GM18858 (cell line): ENCODE measurements at regions not wholly inside any gene's neighbourhood (a gene's known extent, or its start where the extent isn't known, plus 50 kb on each side); places are given as distances from the start of the nearest gene placed in this dataset.

Source experiments
- ATAC-seq: cut with Tn5 transposase; IDR thresholded peaks from one replicate; pipeline ENCODE4 v1.9.1; 2021; ENCODE audit not compliant: unreplicated experiment

DNA sequence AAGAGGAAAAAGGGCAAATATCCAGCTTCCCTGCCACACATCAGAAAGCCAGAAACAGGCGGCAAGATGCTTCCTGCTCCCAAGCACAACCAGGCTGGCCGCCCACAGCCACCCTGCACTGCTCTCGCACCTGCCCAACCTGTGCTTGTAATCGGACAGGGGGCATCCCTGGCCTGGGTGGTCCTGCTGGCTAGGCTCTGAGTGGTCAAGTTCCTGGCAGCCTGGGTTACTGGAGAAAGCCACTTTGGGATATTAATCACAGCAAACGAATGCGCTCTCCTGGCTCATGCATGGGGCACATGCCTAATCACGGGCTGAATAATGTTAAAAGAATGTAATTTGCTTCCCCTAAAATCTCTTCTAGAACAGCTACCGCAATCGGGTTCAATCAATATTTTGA, 442.4 kb downstream of the MCTP2 start:
- no peak for ATAC-seq

DNA sequence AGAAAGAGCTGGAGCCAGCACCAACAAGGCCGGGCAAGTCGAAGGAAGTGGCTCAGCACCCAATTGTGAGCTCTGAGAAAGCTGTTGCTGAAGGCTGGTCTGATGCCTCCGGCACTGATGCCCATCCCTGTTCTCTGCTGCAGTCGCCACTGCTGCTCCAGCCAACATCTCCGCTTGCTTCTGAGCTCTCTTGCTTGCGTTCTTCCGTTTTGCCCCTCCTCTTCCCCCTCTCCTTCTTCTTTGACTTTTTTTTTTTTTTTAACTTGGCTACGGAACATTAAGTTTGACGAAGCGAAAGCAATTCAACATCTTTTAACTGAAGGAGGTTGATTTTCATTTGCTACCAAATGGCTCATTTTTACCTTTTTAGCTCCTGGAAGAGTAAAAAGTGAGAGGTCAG, 442.9 kb downstream of the MCTP2 start:
- ATAC-seq = no peak

DNA sequence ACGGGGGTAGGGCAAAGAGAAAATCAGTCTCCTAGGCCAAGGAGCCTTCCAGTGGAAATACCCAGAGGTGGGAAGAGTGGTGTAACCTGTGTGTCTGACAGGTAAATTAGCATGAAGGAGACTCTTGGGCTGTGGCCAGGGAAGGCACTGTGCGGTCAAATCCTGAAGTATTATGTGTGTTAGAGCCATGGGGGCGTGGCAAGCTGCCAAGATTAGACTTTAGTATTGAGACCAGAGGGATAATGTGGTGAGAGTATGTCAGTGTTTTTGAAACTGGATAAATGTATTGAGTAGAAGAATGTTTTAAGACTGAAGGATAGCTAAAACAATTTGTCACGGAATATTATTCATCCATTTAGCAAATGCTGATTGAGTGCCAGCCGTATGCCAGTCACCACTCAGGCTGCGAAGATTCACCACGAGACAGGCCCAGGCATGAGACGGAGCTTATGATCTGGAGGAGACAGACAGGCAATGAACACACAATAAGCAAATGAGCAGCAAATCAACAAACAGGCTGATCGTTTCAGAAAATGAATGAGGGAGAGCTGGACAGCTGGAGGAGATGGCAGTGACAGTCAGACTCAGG, 445.9 kb downstream of the MCTP2 start:
- no peak for ATAC-seq

DNA sequence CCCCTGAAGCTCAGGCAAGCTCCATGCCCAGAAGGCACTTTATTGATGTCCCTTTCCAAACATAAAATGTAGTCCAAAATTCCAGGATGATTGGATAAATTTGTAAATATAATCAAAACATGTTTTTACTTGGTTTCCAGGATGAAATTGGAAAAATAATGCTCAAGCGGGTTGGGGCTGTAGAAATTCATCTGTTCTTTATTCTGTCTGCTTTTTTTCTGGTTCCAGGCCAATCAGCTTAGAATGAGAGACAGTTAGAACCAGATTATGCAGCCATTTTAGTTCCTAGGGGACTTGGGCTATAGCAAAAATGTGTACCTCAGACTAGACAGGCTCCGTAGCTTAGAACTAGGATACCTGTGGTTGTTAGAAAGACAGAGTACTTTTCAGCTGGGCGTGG, 450.8 kb downstream of the MCTP2 start:
- ATAC-seq = no peak

DNA sequence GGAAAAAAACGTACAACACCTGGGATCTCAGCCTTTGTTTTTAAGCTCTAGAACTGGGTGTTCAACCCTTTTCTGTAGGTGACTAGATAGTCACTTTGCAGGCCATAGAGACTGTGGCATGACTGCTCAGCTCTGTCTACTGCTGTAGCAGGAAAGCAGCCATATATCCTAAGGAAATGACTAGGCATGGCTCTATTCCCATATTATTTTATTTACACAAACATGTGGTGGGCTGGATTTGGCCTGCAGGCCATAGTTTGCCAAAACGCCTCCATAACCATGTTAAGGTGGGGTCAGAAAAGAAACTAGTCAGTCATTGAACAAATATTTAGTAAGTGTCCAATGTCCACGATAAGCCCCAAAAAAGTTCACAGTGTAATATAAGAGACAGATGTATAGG, 452.5 kb downstream of the MCTP2 start:
- no peak for ATAC-seq

DNA sequence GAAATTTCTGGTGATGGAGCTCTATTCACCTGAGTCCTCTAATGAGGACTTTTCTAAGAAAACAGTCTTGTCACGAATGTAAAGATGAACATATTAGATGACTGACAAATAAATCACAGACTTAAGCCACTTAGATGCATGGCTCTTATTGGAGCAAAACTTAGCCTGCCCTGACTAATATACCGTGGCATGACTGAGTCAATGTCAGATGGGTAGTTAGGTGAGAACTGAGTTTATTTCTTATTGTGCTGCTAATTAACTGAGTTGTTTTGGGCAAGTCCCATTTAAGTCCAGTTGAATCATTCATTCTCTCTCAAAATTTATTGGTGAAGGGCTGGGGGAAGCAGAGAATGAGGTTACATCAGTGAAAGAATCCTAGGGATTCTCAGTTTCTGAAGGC, 459.8 kb downstream of the MCTP2 start:
- no peak for ATAC-seq

DNA sequence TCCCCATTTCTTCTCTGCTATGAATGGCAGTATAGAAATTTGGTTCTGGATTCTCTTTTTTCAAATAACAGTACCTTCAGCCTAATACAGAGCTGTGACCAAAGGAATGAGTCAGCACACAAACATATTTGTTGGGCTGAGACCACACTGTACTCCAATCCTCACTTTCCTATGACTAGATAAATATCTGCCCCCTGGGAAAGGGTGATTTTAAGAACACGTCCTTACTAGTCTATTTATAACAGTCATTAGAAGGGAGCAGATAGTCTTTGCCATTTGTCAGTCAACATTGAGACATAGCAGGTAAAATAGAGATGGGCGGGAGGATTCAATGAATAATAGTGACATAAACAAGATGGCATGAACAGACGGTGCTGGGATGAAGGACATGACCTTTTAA, 461.3 kb downstream of the MCTP2 start:
- ATAC-seq = no peak

DNA sequence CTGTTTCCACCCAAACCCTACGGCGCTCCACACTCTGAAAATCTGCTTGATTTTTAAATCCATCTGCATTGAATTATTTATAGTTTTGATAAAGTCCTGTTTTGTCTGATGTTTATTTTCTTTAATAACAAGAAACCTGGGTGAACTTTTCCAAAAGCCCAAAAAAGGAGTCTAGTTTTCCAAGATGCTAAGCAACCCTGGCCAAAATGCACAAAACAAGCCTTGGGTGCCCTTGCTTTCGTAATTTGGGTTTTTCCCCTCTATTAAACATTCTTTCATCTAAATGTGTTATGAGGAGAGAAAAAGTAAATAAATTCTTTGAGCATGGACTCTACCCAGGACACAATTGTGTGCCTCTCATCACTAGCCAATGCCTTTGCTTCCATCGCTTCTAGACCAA, 468.9 kb downstream of the MCTP2 start:
- no peak for ATAC-seq

DNA sequence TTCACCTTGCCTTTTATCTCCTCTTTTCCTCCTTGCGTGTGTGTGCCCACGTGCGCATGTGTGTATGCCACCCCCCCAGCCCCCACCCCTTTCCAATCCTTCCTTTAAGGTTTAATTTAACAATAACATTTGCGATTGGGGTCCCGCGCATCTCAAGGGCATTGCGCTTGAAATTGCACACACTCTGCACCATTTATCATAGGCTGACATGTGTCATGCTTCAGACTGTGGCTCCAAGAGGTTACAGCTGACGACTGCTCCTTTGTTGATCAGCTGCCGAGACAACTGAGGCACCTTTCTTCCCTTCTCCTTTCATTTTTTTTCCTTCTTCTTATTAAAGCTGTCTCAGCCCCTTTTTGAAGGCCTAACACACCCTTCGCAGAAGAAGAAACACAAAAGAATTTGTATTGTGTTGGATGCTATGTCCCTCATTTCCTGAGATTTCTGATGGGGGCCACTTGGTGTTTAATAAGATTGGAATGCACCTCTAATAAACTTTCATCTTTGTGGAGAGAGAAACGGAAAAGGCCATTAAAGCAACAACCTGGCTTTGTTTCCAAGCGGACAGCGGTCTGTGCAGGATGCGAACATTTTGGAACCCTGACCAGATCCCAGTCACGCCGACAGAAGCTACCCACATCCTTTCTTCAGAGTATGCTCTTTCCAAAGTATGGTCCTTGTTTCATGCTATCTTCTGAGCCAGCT, 470.1 kb downstream of the MCTP2 start:
- ATAC-seq = no peak

DNA sequence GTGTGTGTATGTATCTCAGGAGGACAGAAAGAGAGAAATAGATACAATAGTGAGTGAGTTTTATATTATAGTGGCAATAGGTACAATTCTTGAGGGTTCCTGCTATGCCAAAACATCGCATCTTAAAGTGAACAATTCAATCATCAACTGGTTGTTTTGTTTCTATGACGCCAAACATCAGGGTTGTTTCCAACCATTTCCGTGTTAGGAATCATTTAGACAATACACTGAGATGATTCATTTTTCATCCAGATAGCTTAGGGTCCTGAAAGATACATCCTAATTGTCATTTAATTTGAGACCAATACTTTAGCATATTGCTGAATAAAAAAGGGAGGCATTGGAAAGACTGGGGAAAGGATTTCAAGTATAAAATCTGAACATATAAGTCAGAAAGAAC, 472.2 kb downstream of the MCTP2 start:
- no peak for ATAC-seq

DNA sequence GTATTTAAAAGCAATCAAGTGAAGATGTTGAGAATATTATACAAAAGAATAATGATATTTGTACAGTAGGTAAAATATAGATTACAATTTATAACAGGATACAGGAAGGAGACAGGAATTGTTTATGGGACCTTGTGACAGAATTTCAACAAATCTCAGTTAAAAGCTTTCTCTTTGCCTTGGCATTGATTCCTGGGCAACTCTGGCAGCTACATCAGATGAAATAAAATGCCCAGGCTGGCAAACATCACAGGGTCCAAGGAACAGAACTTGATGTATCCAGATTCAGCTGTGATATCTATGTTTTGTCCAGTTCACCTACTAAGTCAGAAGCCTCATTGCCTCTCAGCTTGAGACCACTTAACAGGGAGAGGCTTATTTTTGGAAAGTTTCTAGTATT, 473.1 kb downstream of the MCTP2 start:
- no peak for ATAC-seq

DNA sequence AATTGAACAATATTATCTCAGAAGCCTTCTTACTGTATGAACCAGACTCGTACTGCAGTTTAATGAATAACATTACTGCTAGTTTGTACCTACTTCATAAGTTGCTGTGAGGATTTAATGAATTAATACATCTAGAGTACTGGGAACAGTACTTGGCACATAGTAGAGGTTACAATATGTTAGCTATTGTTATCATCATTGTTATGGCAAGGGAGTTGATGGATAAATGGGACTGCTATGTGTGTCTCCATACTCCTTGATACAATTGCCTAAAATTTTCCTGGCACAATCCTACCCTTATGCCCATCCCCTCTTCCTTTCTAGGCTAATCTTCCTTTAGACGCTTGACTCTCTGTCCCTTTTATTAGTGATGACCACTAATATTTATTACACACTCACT, 473.6 kb downstream of the MCTP2 start:
- ATAC-seq = no peak

DNA sequence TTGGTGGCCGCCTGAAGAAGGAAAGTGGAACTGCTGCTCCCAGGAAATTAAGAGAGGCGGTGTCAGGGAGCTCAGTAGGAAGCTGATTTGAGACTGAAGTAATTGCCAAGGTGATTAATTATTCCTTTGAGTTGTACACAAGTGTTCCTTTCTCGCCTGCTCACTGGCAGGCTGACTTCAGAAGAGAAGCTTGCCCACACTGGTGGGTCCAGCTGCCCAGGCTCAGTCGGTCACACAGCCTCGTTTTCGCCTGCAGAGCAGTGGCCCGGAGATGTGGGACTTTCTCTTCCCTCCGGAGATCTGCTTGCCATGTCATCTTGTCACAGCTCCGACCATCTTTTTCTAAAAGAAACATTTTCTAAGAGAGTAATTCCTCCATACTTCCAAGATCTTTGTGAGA, 478.0 kb downstream of the MCTP2 start:
- no peak for ATAC-seq

DNA sequence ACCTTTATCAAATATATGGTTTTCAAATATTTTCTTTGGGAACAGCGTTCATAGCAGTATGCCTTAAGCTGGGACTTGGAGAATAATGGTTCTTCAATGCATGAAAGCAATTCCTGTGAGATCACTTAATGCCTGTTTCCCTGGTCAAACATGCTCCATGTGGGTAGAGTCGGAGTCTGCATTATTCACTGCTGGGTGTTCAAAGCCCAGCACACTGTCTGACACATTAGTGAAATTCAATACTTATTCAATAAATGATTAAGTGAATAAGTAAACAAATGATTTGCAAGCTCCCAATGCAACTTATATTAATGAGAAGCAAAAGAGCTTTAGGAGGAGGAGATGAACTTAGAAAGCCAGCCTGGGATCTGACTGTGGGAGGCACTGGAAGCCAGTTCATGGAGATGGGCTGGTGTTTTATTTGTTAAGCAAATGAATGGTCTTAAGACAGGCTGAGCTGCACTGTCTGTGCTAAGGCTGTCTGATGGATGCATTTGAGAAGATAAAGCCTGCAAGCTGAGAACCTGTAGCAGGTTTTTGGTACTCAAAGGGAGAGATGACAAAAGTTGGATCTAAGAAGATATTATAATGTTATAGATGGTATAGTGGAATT, 490.8 kb downstream of the MCTP2 start:
- no peak for ATAC-seq

DNA sequence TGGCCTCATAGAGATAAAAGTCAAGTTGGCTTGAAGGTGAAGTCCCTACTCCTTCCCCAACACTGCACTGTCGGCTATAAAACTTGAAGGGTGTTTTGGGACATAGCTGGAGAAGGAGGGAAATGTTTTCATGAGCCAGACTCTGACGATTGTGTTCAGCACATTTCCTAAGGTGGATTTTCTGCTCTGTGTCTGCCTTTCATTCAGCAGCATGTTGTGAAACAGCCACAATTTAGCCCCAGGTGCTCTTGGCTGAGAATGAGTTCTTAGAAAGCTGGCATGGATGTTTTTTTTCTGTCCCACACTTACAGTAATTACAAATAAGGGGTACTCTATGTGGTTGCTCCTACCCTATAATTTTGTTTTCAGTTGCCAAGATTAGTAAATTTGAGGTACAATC, 492.4 kb downstream of the MCTP2 start:
- ATAC-seq = no peak

DNA sequence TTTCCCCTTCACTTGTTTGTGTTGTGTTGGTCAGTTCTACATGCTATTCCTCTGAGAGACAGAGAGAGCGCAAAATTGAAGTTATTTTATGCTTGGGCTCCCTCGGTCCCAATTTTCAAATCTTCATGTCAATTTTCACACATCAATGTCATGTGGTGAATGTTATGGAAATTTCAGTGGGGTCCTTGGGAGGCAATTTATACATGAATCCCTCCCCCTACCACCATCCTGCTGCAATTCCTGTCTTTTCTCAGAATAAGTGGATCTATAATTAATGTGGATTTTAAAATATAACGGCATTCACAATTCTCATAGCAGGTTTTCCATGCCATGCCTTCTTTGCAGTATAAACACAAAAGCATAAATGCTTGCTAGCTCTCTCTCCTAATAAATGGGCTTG, 499.9 kb downstream of the MCTP2 start:
- no peak for ATAC-seq

DNA sequence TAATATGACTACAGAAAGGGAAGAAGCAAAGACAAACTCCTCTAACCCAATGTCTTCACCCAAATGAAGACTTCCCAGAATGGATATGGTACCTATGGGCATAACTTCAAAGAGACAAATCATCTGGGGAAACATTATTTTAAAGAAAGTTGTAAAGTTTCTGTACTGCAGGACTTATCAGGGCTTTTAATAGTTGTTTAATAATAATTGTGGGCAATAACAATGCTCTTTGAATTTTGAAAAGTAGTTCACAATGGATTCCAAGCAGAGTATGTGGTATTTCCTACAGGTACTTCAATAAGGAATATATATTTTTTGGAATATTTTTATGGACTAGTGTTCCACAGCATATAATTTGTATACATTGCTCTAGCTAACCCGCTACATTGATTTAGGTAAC, 503.1 kb downstream of the MCTP2 start:
- ATAC-seq = no peak

DNA sequence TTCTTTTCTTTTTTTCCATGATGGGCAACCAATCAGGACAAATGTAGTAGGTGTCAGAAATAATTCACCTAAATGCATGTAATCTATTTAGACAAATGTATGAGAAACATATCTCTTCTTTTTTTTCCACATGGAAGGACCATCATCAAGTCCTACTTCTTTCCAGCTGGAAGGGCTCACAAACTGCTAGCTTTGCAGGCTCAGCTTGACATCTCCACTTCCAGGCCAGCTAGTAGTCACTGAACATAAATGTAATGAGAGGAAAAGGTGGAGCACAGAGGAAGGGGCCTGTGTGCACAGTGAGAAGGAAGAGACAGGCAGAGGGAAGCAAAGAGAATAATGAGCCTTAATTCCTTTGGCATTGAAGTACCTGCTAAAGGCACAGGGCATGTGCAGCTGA, 504.9 kb downstream of the MCTP2 start:
- no peak for ATAC-seq

DNA sequence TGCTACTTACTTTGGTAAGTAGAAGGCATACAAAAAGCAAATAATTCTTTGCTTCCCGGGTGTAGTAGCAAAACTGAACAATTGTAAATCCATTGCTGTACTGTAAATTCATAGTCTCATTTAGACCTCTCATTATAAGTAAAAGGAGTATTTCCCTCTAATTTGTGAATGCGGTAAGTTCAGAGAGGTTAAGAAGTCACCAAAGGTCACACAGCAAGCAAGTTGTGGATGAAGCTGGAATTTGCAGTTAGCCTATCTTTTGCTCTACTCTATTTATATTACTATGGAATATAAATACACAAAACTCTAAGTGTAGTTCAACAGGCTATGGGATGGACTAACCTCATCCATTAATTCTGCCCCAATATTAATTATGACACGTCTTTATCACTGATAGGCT, 508.3 kb downstream of the MCTP2 start:
- ATAC-seq = no peak

DNA sequence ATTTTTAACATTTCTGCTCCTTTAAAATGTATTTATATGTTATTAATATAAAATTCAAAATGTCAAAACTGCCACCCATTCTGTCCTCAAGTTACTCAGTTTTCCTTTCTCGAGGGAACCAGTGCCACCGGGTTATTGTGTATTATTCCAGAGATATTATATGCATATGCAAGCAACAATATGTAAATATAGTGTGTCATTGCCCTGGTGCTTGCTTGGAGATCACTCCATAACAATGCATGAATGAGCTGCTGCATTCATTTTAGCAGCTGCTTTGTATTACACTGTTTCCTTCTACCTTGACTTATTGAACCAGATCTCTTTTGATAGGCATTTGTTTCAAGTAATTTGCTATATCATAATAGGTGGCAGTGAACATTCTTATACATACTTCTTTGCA, 509.1 kb downstream of the MCTP2 start:
- ATAC-seq = no peak

DNA sequence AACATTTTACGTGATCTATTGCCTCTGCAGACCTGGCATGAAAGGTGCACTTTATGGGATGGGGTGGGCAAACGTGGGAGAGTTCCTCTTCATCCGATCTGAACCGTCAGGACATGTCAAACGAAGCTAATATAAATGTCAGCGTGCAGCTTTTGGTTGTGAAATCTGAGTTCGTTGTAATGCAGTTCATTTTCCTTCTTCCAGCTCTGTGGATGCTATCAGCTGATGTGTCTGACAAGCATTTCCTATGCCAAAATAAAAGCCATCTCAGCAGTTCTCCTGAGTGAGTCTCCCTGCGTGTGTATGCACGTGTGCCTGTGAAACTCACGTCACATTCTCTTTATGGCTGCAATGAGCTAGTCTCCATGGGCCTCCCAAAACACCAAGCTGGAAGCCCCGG, 512.3 kb downstream of the MCTP2 start:
- no peak for ATAC-seq

DNA sequence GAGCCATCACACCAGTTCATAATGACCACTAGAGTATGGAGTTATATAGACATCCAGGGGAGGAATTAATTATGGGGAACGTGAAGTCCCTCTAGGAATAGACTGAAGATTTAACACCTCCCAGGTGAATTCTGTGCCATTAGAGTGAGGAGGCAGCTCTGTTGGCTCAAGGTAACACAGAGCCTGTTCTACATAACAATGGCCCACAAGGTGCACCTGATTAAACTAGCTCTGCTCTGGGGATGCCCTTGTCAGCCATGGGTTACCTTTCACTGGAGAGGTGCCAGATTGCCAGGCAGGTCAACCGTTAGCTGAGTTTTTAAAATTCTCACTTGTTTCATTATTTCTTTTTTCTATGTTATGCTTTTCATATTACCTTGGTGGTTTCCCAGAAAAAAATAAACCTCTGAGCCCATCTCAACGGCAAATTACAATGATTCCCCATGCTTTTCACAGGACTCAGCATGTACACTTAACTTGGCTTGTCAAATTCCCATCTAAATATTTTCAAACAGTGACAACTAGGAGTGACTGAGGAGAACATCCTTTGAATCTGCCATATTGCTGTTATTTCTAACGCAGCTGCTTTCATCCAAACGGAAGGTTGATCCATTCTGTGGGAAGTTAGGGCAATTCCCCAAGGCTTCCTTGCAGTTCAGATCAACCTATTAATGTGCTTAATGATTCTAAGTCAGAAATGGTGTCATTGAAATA, 512.9 kb downstream of the MCTP2 start:
- no peak for ATAC-seq
